C4-2B (cell line): ENCODE measurements at regions not wholly inside any gene's neighbourhood (a gene's known extent, or its start where the extent isn't known, plus 50 kb on each side); places are given as distances from the start of the nearest gene placed in this dataset.

ENCODE experiments used
- CTCF ChIP-seq: fragments of 450-650 bp; conservative IDR thresholded peaks from 2 replicates; pipeline ENCODE4 v1.5.1; 2017; ENCODE audit warnings: mild to moderate bottlenecking
- ZFX ChIP-seq: fragments of 450-650 bp; IDR thresholded peaks from 2 replicates; pipeline ENCODE4 v1.6.1; 2017

- TF ChIP-seq CTCF = no peak
- no peak for TF ChIP-seq ZFX
Observed at GRCh38 chr15:46301826-46302225, 667.0 kb downstream of the SQOR start.
